GM18868 (cell line): ENCODE measurements at regions not wholly inside any gene's neighbourhood (a gene's known extent, or its start where the extent isn't known, plus 50 kb on each side); places are given as distances from the start of the nearest gene placed in this dataset.

Experiments used
- ATAC-seq: cut with Tn5 transposase; IDR thresholded peaks from one replicate; pipeline ENCODE4 v1.9.1; 2021; ENCODE audit warnings: mild to moderate bottlenecking, moderate library complexity; ENCODE audit not compliant: unreplicated experiment

DNA sequence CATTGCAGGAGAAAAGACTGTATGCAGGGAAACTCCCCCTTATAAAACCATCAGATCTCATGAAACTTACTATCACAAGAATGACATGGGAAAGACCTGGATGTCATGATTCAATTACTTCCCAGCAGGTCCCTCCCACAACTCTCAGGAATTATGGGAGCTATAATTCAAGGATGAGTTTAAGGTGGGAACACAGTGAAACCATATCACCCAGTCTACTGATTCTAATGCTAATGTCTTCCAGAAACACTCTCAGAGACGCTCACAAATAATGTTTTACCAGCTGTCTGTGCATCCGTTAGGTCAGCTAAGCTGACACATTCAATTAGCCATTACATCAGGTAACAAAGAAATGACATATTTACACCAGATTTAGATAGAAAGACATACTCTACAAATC, 637.9 kb downstream of the NLGN4Y start:
- ATAC-seq, result no peak

GRCh38 chrY:15179890-15180289, 655.6 kb downstream of the NLGN4Y start:
- no peak for ATAC-seq

GRCh38 chrY:15229056-15229455, 704.7 kb downstream of the NLGN4Y start:
- no peak for ATAC-seq

DNA sequence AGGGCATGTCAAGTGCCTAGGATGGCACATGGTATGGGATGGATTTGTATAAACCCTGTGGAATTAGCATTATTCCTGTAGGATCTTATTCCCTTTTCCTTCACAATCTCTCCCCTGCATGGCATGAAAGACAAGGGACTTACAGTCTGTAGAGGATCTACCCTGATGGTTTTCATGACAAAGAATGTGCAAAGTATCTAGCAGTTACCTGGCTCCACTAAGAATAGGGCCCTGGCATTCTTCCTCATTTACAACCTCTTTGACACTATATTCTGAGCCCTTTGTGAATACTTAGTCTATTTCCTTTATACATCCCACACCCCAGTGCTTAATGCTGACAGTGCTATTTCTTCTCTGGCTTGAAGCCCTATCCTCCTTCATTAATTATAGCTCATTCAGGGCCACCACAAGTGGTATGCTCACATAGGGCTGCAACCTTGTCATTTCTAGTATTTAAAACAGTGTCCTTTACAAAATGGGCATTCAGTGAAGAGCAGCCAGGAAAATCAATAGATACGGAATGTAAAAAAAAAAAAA, 715.3 kb downstream of the NLGN4Y start:
- ATAC-seq, result no peak

DNA sequence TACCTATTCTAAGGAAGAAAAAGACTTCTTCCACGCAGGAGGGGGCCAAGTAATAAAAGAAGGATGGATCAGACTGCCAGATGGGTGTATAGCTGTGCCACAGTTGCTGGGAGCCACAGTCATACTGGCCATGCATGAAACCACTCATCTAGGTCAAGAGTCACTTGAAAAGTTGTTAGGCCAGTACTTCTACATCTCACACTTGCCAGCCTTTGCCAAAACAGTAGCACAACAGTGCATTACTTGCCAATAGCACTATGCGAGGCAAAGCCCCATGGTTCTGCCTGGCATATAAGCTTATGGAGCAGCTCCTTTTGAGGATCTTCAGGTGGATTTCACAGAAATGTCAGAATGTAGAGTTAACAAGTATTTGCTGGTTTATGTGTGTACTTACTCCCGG, 735.0 kb downstream of the NLGN4Y start:
- no peak for ATAC-seq

- ATAC-seq, result no peak
Measured at GRCh38 chrY:15286572-15286971, 762.2 kb downstream of the NLGN4Y start.

DNA sequence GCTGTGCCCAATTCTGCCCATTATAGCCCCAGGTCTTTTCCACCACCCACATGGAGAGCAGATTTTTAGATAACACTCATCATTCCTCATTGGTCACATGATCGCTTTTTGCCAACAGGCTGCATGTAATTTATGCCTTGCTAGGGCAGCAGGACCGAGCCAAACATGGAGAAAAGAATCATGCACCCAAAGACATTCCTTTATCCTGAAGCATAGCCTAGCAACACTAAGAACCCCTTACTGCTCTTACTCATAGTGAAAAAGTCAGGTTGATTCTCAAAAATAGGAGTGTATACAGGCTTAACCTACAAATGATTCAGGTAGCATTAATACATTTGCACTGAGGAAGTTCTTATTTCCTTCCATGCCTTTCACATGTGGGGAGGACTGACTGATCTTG, 765.5 kb downstream of the NLGN4Y start:
- ATAC-seq, result no peak

DNA sequence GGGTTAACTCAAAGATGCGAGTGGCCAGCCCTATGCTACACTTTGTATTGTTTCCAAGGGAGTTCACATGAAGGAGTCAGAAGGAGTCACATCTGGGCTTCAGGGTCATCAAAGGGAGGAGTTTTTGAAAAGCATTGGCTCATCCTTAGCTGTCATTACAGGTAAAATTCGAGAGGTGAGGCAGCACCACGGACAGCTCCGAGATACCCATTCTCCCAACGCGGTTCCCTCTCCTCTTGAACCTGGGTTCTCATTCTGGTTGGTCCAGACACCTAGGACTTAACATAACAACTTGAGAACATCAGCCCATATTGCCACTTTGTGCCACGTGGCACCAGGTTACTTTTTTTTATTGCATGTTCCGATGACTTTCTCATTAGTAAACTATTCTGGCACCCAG, 768.6 kb downstream of the NLGN4Y start:
- no peak for ATAC-seq

DNA sequence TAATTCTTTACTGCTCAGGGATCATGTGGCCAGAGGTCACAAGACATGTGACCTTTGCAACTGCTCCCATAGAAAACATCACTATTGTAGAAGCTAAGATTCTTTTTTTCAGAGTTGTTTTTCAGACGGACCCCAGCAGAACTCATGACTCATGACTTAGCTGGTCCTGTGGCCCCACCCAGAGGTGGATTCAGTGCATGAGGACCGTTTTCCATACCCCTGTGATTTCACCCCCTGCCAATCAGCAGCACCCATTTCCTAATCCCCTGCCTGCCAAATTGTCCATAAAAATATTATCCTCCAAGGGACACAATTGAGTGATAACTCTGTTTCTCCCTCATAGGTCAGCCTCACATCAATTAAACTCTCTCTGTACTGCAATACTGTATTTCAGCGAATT, 777.5 kb downstream of the NLGN4Y start:
- ATAC-seq, result no peak

DNA sequence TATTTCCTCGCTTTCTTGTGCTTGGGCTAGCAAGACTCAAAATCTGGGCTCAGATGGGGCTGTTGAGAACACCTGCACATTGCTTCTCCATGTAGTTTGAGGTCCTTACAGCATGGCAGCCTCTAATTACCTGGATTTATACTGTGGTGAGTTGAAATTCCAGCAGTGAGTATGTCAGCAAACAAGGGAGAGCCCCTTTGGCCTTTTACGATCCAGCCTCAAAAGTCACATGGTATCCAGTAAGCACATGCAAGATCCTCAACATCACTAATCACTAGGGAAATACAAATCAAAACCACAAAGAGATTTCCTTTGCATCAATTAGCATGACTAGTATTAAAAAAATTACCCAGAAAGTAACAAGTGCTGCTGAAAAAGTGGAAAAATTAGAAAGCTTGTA, 787.8 kb downstream of the NLGN4Y start:
- ATAC-seq, result no peak

GRCh38 chrY:15324189-15324588, 799.9 kb downstream of the NLGN4Y start:
- no peak for ATAC-seq

GRCh38 chrY:15325201-15325600, 800.9 kb downstream of the NLGN4Y start:
- no peak for ATAC-seq

DNA sequence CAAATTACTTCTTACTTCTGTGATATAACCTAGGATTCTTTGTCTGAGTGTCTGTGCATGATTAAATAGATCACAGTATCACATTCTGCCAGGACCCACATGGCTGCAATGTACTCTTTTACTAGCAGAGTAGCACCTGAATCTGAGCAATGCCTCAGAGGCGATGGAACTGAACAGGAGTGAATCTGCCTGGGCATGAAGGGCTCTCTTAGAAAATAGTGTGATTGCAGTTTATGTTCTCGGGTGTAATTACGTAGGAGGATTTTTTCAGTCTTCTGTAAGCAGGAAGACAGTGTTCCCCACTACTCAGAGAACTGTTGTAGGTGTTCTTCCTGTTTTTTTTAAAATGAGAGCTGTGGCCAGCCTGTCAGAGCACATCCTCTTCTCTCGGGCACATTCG, 802.3 kb downstream of the NLGN4Y start:
- no peak for ATAC-seq

DNA sequence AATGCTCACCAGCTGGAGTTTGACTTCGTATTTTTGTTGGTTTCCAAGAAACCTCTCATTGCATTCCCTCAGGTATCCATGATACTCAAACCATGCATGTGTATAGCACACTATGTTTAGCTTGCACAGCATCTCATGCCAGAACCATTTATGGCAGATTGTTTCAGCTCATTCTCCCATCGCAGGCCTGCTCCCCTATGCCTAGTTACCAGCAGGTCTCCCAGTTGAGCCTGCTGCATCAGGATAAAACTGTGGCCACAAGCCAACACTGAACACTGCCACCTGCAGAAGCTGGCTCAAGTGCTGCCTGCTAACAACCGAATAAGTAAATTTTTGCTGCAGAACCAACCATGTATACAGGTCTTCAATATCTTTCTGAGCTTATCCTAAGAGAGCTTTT, 804.5 kb downstream of the NLGN4Y start:
- no peak for ATAC-seq

DNA sequence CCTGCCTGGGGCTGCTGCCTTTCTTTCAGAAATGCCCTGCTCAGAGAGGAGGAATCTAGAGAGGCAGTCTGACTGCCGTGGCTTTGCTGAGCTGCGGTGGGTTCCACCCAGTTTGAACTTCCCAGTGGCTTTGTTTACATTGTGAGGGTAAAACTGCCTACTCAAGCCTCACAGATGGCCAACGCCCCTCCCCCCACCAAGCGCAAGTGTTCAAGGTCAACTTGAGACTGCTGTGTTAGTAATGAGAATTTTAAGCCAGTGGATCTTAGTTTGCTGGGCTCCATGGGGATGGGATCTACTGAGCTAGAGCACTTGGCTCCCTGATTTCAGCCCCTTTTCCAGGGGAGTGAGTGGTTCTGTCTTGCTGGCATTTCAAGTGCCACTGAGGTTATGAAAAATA, 819.2 kb downstream of the NLGN4Y start:
- ATAC-seq, result no peak

- ATAC-seq, result no peak
Measured at GRCh38 chrY:15345471-15346155, 821.3 kb downstream of the NLGN4Y start.

- ATAC-seq, result no peak
Measured at GRCh38 chrY:15349351-15349750, 825.0 kb downstream of the NLGN4Y start.

DNA sequence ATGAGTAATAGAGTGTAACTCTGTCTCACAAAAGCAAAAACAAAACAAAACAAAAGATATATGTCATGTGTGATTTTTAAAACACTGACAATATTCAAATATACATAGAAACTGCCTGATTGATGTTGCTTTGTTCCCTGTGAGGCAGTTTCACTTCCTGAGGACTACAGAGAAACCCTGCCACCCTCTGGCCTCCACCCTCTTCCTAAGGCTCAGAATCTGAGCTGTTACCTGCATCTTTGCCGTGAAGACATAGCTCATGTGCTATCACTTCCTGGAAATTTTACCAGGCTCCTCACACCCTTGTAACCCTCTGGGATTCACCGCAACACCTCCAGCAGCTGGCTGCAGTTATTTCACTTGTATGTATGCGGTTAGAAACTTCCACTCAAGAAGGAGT, 831.0 kb downstream of the NLGN4Y start:
- no peak for ATAC-seq

GRCh38 chrY:15360471-15360870, 836.1 kb downstream of the NLGN4Y start:
- ATAC-seq, result no peak

- ATAC-seq, result no peak
Measured at GRCh38 chrY:15364996-15365395, 840.7 kb downstream of the NLGN4Y start.

DNA sequence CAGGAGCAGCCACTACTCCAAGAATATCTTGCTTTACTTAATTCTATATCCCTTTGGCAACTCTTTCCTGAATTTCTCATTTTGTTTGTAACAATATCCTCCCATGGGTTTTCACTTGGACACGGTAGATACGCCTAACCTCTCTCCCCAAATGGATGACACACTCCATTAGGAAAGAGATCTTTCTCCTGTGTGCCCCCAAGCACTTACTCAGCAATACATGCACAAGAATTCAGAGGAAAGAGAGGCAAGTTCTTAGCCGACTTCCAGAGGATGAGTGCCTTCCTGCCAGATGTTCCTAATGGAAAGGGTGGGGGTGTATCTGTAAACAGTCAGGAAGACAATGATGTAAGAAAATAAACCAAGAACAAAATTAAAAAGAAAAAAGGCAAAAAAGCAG, 844.5 kb downstream of the NLGN4Y start:
- ATAC-seq, result no peak

DNA sequence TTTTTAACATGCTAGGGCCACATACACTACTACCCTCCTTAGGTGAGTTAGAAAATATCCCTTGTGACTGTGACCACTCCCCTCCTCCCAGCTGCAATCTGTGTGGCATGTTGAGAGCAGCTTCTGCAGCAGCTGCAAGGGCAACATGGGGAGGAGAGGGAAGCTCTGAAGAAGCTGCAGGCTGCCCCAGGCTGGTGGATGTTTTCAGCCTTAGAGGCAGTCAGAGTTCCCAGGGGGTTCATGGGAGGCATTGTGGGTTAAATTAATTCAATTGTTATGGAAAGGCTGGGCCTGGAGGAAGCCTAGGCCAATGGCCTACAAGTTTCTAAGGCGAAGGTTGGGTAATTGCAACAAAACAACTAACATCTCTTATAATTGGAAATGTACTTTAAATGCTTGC, 860.8 kb downstream of the NLGN4Y start:
- no peak for ATAC-seq
